HG03469 (cell line): ENCODE measurements at regions not wholly inside any gene's neighbourhood (a gene's known extent, or its start where the extent isn't known, plus 50 kb on each side); places are given as distances from the start of the nearest gene placed in this dataset.

Source experiments
- ATAC-seq: cut with Tn5 transposase; IDR thresholded peaks from one replicate; pipeline ENCODE4 v1.9.1; 2021; ENCODE audit warnings: mild to moderate bottlenecking, moderate library complexity, moderate number of reproducible peaks; ENCODE audit not compliant: unreplicated experiment

GRCh38 chr1:195005338-195005737 lies 1602.9 kb downstream of the KCNT2 start:
- no peak for ATAC-seq

DNA sequence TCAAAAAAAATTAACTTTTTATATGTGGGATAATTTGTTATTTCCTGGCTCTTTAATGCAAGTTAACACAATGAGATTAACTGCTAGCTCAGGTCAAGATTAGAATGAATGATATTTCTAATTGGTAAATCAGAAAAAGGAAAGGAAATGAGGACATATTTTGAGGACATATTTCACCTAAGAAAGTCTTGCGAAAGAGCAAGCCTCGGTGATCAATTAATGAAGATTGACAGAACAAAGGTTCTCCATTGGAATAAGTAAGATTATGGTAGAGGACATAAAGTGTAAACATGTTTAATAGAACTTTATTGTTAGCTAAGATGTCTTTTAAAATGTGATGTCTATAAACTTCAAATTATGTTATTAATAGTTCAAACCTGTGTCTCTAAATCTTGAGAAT lies 1617.8 kb downstream of the KCNT2 start:
- no peak for ATAC-seq

- ATAC-seq: no peak
These were observed 1632.3 kb downstream of the KCNT2 start for GRCh38 chr1:194975913-194976312.

- ATAC-seq: no peak
These were observed 1639.3 kb downstream of the KCNT2 start for GRCh38 chr1:194968916-194969315.

DNA sequence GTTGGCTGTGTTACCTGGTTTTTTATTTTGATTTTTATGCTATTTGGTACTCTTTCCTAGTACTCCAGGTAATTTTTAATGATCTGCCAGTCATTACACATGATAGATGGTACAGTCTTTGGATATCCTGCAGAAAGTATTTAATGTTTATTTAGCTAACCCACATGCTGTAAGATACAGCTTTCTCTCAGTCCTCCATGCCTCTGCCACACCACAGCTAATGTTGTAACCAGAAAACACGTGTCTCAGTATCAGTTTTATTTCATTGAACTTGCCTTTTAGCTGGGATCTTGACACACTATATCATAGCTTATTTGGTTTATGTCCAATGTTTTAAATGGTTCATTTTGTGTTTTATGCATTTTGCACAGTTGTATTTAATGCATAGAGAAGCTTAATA lies 1648.4 kb downstream of the KCNT2 start:
- no peak for ATAC-seq

DNA sequence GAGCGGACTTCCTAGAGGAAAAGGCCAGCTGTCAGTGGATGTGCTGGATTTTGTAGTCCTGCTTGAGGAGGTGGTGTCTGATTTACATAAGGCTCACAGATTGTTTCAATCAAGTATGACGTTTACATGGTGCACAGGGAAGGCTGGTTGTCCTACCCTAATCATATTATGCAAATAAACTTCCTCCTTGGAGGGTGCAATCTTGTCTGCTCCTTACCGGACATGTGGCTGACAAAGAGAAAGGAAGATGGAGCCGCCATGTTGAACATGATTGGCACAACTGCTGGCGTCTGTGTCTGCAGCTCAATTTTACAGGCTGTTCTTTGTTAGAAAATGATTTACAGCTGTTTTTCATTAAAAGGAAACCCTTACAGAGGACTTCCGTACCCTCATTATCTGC lies 1656.1 kb downstream of the KCNT2 start:
- no peak for ATAC-seq

GRCh38 chr1:194950584-194950983 lies 1657.7 kb downstream of the KCNT2 start:
- no peak for ATAC-seq

- ATAC-seq: no peak
These were observed 1667.8 kb downstream of the KCNT2 start for GRCh38 chr1:194940336-194941030.

- no peak for ATAC-seq
These were observed 1672.4 kb downstream of the KCNT2 start for GRCh38 chr1:194935864-194936263.

DNA sequence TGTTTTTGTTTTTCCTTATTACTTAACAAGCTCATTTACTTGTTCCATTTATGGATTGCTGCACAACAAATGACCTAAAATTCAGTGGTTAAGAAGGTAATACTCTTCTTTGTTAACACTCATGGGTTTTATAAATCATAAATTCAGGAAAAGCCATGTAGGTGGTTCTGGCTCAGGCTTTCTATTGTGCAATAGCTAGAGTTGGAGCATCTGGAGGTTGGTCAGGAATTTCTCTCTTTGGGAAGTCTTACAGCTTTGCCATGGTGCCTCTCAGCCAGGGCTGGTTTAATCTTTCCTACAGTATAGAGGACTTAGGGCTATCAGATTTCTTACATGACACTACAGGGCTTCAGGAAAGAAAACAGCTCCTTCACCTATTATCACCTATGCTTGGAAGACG lies 1677.1 kb downstream of the KCNT2 start:
- ATAC-seq: no peak

- ATAC-seq: no peak
These were observed 1678.1 kb downstream of the KCNT2 start for GRCh38 chr1:194930132-194930531.

DNA sequence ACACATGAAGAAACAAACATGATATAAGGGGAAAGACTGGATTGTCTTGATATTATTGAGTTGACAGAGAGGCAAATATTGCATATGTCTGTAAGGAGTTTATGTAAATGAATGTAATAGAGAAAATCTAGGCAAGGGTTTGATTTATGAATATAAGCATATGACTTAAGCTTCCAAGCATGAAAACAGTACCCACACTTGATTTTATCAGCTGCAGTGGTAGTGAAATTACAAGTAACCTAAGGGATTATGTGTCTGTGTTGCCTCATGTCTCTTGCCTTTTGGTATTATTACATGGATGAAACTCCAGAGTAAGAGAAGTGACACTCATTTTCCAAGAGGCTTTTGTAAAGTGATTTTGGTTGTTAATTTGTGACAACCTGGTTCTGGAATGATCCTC lies 1678.9 kb downstream of the KCNT2 start:
- no peak for ATAC-seq

DNA sequence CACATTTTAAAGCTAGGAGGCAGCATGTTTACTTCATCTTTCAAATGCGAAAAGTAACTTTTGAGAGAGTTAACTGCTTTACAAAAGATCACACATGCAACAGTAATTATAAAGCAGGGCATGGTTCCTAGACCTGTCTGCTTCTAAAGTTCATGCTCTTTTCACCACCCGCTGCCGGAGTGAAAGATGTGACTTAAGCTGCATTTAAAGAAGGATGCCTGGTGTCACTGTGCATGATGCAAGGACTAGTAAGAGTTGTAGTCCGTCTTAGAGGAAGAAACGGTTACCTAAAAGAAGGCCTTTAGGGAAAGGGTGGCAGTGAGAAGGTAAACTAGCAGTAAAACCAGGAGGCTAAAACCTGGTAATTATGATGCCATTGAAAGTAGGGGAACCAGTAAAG lies 1689.1 kb downstream of the KCNT2 start:
- no peak for ATAC-seq

- no peak for ATAC-seq
These were observed 1690.5 kb downstream of the KCNT2 start for GRCh38 chr1:194917769-194918168.

- no peak for ATAC-seq
These were observed 1699.6 kb downstream of the KCNT2 start for GRCh38 chr1:194908643-194909042.

DNA sequence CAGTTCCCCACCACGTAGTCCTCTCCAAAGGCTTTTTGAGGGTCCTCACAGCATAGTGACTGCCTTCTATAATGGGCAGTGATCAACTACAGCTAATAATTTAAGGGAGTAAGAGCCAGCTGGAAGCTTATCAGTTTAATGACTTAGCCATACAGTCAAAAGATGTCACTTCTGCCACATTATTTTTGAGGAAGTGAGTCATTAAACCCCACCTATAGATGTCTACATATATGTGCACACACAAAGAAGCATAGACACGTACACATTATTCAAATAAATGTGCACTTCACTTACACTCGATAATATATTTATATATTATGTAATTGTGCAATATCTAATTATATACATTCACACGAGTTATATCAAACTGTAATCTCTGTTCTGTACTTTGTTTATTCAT lies 1704.7 kb downstream of the KCNT2 start:
- ATAC-seq: no peak

- ATAC-seq: no peak
These were observed 1702.9 kb upstream of the B3GALT2 start for GRCh38 chr1:194889310-194889709.

GRCh38 chr1:194870860-194871259 lies 1684.4 kb upstream of the B3GALT2 start:
- ATAC-seq: no peak

DNA sequence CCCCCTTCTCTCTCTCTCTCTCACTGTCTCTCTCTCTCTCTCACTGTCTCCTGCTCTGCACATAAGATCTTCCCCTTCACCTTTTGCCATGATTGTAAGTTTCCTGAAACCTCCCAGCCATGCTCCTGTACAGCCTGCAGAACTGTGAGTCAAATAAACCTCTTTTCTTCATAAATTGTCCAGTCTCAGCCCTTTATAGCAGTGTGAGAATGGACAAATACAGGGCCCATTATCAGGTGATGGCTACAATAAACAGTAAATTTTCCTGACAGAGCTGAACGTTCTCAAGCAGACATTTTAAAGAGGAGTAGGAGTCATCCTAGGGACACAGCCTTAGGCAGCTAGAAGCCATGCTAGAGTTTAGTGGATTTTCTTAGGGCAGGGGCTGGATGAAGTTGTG lies 1679.7 kb upstream of the B3GALT2 start:
- ATAC-seq: no peak

DNA sequence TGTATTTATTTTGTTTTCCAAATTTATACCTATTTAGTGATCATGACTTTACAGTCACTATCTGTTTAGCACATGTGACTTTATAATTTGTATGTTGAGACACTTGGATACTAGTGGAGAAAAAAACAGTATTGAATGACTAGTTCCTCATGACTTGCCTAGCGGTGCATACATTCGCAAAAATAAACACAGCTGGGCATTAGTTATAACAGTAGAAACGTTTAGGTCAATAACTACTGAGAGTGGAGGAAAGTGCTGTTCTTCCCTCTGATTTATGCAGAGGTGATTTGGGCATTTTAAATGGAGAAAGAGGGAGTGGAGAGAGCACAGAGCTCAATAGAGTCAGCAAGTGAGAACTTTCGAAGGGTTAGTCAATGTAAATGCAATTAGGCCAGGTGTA lies 1679.0 kb upstream of the B3GALT2 start:
- no peak for ATAC-seq

- ATAC-seq: no peak
These were observed 1675.7 kb upstream of the B3GALT2 start for GRCh38 chr1:194862129-194862528.

- no peak for ATAC-seq
These were observed 1674.1 kb upstream of the B3GALT2 start for GRCh38 chr1:194860248-194861201.
